ENCODE measurements at regions not wholly inside any gene's neighbourhood (a gene's known extent, or its start where the extent isn't known, plus 50 kb on each side); places are given as distances from the start of the nearest gene placed in this dataset.

DNA sequence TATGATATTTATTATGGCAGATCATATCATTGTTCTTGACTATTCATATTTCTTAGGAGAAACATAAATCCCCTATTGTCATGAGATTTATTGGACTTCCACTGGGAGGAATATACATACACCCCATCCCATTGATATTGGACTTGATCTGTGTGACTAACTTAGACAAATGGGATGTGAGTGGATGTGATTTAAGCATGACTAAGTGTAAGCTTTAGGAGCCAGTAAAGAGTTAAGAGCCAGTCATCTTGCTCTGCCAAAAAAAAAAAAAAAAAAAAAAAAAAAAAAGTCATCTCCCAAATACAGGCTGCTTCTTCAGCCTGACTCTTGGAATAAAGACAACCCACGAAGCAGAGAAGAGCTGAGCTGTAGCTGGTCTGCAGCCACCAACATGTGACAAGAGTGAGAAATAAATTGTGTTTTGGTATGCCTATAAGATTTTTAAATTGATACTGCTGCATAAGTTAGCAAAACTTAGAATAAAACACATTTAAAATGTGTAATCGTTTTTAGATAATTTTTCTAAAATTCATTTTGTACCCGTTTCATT is 595.0 kb upstream of the LRRC4C start:
- no peak for DNase-seq

DNA sequence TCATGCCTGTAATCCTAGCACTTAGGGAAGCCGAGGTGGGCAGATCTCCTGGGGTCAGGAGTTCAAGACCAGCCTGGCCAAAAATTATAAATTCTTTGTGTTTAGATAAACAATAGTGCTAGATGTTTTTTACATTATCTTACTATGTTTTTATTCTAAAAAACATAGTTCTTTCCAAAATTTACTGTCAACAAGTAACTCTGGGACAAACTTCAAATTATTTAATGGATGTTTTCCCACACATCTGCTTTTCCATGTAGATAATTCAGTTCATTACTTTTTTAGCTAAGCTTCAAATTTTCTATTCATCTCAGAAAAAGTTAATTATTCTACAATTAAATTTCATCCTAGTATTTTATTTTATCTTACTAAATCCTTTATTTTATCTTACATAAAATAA is 596.2 kb upstream of the LRRC4C start:
- no peak for DNase-seq

DNA sequence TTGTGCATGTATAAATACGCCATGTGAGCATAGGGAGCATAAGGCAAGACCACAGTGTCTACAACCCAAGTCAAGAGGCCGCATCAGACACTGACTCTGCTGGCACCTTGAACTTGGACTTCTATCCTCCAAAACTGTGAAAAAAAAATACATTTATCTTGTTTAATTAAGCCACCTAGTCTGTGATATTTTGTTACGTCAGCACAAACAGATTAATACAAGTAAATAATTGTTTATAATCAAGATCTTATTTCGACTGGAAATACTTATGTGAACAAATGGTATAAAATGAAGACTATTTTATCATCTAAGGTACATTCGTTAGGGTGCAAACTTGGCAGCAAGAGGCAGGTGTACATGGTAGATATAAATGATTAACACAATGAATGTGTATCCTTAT is 599.3 kb upstream of the LRRC4C start:
- DNase-seq: no peak

DNA sequence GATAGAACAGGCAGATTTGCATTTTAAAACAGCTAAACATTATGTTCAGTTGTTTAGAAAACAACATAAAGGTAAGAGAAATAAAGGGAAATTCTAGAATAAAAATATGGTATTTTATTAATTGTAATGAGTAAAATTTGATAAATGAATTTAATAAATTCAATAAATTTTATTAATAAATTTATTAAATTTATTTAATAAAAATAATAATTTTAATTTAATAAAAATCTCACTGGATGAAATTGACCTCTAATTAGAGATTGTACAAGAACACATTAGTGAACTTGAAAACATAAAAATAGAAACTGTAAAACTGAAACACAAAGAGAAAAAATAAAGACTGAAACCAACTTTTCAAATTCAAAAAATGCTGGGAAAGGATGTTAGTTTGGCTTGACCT is 605.7 kb upstream of the LRRC4C start:
- no peak for DNase-seq

DNA sequence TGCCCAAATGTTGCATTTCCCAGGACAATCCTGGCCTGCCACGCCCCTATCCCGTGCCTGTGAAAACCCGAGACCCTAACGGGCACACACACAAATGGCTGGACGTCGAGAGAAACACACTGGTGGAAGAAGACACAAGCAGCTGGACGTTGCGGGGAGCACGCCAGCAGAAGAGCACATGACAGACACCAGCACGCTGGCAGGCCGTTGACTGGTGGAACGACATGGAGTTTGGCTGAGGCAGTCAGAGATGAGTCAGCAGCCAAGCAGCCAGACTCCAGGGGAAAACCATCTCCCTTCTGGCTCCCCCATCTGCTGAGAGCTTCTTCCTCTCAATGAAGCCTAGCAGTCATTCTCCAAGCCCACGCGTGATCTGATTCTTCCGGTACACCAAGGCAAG is 606.7 kb upstream of the LRRC4C start:
- DNase-seq: no peak

DNA sequence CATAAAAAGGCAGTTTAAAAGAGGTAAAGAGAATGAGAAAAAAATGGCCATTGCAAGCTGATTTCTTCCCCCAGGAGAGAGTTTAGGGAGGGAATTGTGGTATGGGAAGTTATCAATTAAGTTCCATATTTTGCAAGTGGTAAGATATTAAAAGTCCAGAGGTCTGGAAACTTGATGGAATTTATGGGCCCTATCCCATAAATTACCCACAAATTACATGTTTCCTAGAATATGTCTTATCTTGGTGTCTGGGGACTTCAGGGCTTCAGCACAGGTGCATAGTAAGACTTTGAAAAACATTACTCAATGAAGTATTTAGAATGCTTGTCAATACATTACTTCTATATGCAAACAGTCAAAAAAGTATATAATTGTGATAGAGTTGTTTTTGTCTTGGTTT is 614.9 kb upstream of the LRRC4C start:
- DNase-seq: no peak

DNA sequence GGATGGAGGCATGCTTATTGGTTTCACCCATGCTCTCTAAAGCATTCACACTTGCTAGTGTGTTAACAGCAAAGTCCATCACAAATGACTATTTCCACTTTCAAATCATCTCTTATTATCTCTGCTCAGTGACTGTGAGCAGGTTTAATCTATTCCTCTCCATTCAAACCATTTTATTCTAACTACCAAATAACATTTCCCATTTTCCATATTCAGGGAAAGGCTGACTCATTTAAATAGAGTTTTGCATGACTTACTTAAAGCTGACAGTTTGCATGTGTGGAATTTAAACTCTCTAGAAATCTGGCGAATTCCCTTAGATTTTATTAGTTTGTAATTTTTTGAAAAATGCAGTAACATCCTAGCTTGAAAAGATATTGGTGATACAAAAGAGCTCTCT is 615.7 kb upstream of the LRRC4C start:
- no peak for DNase-seq

DNA sequence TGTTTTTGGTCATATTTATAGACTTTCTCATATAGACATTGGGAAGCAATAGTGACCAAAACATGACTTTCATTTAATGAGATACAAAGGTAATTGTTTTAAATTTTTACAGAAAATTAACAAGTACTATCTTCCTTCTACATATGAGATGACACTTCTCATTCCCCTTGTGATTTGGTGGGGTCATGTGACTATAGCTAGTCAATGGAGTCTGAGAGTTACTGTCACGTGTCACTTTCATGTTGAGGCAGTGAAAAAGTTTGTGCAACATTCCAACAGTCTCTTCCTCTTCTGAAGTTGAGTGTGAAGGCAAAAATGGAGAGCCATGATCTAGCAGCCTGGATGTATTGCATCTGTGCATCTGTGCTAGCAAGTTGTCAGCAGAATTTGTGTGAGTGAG is 618.3 kb upstream of the LRRC4C start:
- DNase-seq: no peak

DNA sequence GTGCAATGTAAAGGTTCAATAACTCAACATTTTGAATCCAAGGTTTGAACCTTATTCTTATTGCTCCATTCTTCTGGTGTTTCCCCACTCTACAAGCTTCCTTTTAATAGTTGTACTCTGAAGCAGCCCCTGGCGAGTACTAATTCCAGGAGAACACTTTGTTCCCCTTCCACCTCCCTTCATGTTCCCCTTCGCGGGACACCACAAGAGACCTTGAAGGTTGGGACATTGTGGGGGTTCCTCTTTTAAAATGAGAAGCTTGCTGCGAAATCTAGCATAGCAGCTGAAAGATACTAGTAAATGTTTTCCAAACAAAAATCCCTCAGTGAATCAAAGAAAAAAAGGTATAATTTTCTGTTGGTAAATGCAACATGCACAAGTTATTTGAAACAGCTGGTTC is 626.3 kb upstream of the LRRC4C start:
- DNase-seq: no peak

DNA sequence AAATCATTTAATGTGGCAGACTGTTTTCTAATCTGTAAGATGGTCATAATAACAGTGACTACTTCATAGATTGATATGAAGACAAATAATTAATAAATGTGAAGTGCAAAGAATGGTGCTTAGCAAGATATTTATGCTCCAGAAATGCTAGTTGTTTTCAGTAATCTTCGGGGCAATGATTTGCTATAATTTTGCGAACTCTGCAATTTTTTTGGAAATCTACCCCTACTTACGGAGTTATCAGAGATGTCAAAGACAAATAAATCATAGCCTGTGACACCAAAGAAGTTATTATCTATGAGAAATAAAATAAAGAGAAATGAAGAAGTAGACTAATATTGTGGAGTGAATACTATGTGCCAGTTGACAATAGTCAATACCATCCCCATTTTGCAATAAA is 634.1 kb upstream of the LRRC4C start:
- no peak for DNase-seq

DNA sequence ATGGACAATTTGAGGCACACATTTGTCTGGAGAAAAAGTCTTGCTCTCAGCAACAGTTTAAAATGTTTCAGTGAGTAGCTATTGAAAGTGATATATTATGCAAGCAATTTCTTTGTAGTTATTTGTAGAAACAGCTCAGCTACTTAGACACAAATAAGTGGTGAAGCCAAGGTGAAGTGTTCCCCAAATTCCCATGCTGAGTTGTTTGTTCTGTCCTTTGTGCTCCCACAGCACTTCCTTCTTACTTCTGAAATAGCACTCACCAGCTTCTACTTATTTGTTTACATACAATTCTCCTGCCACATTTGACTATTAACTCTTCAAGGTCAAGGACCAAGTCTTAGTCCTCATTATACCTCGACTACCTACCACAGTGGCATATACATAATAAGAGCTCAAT is 638.6 kb upstream of the LRRC4C start:
- no peak for DNase-seq

DNA sequence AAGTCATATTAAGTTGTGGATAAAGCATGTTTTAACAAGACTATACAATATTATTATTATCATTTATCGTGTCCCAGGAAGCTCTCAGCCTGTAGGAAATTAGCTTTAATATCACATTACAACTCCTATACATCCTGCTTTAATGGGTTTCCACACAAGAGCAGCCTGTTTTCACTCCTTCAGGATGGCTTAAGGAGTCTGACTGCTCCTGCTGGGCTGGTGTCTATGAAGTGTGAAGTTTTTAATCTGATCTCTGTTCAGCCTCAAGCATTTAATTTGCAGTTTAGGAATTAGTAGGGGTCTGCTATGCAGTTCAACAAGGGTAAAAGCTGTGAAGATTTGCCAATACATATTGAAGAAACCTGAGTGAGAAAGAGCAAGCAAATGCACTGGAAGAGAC is 653.4 kb upstream of the LRRC4C start:
- no peak for DNase-seq

DNA sequence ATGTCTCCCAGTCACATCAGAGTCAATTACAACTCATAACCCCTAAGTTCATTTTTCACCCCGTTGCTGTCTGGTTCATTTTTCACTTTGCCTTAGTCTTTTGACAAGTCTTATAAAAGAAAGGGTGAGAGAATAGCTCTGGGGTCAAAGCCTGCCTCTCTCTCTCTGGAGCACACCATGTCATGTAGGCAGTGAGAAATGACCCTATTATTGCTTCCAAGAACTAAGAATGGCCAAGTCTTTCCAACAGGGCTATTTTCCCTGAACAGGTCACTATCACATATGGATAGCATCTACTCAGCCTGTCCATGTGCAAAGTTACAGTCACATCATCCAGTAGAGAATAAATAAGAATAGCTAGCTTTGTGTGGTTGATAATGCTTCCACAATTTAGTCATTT is 655.5 kb upstream of the LRRC4C start:
- no peak for DNase-seq

DNA sequence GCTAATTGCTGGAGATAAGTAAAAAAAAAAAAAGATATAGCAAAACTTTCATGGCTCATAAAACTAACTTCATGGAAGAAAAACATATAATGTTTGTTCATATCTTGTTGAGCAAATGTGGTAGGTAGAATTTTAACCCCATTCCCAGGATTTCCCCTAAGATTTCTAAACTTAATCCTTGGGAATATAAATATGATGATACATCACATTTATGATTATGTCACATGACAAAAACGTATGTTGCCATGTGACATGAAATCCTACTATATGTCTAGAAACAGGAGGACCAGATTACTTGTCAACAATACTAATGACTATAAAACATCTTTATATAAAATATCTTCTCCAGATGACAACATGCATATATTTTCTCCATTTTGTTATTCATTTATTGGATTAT is 679.0 kb upstream of the LRRC4C start:
- no peak for DNase-seq

DNA sequence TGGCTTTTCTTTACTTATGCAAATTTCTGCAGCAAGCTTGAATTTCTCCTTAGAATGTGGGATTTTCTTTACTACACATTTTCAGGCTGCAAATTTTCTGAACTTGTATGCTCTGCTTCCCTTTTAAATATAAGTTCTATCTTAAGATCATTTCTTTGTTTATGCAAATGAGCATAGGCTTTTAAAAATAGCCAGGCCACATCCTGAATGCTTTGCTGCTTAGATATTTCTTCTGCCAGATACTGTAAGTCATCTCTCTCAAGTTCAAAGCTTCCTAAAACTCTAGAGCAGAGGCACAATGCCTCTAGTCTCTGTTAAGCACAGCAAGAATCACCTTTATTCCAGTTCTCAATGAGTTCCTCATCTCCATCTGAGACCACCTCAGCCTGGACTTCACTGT is 685.9 kb upstream of the LRRC4C start:
- DNase-seq: no peak

DNA sequence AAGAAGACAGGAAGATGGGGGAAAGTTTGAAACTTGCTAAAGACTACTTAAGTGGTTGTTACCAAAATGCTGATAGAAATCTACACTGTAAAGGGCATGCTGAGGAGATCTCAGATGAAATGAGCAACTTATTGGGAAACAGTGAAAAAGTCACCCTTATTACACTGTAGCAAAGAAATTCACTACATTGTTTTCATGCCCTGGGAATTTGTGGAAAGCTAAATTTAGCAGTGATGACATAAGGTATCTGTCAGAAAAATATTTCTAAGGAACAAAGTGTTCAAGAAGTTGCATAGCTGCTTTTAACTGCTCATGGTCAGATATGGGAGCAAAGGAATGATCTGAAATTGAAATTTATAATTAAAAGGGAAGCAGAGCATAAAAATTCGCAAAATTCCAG is 702.4 kb upstream of the LRRC4C start:
- DNase-seq: no peak

DNA sequence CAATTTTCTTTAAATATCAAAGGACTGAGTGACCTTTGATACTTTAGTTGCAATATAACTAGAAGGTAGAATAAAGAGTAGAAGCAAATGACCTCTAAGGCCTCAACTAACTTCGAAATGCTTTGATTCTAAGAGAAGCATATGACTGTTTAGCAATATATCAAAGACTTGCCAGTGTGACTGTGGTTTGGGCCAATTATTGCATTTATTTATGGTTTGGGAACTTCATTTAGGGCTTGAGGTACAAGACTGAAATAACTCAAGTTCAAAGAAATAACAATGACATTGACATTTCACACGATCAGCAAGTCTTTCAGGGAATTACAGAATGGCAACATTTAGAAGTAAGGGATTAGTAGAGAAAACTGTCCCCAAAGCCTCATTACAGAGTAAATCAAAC is 709.7 kb upstream of the LRRC4C start:
- no peak for DNase-seq

DNA sequence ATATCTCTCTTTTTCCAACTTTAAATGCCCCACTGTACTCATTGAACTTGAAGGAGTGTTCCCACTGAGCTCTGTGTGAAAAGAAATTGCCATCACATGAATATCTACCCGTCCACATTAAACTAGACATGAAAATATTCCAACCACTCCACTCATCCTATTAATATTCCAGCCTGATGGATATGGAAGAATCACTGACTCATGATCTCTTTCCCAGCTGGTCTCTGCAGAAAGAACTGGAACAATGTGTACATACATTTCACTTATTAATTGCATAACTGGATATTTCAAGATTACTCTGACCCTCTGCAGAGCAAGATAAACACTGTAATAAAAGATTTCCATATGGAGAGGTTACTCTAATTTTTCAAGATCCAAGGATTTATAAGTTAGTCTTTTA is 711.1 kb upstream of the LRRC4C start:
- DNase-seq: no peak

DNA sequence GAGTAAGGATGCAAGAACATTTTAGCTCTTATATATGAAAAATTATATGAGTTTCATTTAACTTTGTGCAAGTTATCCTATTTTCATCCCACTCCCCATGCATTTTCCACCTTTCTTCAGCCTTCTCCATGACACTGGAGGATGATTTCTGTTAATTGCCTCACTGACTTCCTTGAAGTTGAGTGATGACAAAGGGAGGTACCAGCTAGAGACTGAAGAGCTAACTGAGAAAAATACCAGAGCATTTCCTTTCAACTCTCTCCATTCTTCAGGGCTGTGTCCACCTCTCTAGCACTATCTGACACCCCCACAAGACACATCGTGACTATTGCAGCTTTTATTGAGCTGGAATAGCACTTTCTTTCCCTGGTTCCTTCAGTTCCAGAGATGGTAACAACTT is 711.6 kb upstream of the LRRC4C start:
- no peak for DNase-seq

DNA sequence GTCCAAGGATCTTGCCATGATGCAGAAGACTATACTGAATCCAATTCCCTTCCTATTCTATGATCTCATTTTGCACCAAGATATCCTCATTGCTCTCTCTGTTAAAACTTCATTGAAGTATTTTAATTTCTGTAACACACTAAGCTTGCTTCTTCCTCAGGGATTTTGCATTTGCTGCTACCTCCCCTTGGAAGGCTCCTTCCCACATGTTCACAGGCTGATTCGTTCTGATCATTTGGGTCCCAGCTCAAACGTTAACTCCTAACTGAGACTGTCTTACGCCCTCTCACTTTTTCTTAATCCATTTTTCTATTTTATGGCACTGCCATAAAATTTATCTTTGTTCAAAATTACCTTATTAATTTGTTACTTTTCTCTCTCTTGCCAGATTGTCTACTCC is 713.0 kb upstream of the LRRC4C start:
- DNase-seq: no peak

DNA sequence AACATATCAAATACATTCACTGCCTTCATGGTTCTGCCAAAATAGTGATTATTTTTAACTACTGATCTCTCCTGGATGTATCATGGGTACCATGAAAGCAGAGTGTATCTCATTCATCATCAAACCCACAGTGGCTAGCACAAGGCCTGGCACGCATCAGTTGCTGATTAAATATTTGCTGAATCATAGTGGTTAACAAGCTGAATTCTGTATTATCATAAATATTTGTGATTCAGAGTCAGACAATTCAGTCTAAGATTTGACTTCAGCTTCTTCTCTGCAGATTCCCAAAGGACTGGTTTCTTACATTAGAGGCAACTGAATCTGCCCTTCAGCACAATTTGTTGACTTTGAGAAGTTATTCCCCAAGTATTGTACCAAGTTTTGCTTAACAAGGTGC is 715.8 kb upstream of the LRRC4C start:
- DNase-seq: no peak

DNA sequence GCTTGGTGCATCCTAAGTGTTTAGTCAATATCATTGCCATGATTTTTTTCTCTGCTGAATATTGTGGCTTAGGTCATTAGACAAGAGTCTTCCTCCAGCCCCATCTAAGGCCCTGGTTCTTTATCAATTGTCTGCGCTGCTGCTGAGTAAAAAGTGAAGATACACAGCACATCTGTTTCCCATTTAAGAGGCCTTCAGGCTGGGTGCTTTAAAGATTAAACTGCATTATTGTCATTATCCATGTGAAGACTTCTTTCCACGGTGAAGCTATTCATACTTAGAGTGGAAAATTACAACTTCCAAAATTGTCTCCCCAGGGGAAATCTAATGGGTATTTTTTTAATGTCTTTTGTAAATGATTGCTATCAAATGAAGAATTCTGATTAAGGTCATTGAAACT is 719.8 kb upstream of the LRRC4C start:
- DNase-seq: no peak

DNA sequence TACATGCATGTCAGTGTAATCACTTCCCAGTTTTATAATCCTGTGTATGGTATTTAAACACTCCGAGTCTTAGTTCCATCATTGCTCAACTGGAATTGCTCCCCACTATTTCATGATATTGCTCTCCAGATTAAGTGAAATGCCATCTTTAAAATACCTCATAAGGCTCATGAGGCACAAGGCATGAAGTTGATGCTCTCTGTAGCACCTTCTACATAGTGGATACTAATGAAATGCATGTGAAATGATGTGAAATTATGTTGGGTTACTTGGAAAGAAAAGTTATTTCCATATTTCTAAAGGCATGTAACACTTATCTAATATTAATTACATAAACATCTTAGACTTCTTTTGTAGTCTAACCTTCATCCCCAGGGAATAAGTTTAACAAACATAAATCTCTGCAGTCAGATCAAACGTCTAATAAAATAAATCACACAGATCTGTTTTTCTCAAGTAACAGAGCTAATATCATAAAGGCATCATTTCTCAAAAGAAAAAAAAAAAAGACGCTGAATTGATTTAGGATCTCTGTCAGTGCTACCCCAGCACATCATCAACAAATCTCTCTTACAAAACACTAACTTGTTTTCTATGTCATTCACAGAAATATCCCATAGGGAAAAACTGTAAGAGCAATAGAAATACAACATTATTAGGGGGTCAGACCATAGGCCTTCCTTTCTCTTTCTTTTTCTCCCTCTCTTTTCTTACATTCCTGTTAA is 736.0 kb upstream of the LRRC4C start:
- DNase-seq: no peak

DNA sequence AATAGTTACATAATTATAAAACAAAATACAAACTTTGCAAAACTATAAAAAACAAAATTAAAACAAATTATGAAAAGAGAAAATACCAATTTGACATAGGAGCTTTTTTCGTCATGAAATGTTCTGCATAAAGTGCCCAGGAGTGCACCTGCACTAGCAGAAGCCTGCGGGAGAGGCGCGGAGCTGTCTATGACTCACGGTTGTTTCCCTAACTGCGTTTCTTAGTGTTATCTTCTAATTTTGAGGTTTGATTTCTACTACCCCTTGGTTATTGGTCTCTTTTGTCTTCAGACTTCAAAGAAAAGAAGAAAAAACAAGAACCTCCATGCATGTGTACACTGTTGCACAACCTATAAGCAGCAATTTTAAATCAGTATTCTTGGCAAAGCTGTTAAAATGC is 740.9 kb upstream of the LRRC4C start:
- no peak for DNase-seq

DNA sequence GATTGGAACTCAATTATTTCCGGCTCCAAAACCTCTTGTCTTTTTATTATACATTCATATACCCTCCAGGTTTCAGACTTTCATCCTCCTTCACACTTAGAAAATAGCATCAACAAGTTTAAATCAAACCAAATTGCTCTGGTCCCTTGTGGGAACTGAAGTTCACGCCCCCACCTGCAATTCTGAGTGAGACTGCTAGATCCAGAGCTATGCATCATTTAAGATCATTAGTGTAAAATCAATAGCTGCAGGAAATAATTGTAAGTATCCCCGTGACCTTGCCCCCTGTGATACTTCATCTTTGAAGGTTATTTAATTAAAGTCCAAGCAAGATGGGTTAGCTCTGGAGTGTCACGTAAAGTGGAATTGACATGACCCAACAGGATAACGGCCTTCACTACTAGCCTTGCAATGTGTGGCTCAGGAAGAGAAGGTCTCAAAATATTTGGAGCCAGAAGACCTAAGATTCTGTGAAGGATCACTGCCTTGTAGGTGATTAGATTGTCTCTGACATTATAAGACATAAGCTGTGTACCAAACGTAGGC is 742.2 kb upstream of the LRRC4C start:
- DNase-seq: no peak
